Hippocampal formation (tissue), 2 donors: ENCODE measurements at regions not wholly inside any gene's neighbourhood (a gene's known extent, or its start where the extent isn't known, plus 50 kb on each side); places are given as distances from the start of the nearest gene placed in this dataset.
"Not testable (repeated sequence)": the region's sequence is repeated elsewhere in the genome, so short reads cannot be mapped to it uniquely, and the experiment has no call there.

Source experiments
- DNase-seq, 2 donors: peaks; one replicate each; lab custom pipeline; 2025; lab: John Stamatoyannopoulos, UW

DNA sequence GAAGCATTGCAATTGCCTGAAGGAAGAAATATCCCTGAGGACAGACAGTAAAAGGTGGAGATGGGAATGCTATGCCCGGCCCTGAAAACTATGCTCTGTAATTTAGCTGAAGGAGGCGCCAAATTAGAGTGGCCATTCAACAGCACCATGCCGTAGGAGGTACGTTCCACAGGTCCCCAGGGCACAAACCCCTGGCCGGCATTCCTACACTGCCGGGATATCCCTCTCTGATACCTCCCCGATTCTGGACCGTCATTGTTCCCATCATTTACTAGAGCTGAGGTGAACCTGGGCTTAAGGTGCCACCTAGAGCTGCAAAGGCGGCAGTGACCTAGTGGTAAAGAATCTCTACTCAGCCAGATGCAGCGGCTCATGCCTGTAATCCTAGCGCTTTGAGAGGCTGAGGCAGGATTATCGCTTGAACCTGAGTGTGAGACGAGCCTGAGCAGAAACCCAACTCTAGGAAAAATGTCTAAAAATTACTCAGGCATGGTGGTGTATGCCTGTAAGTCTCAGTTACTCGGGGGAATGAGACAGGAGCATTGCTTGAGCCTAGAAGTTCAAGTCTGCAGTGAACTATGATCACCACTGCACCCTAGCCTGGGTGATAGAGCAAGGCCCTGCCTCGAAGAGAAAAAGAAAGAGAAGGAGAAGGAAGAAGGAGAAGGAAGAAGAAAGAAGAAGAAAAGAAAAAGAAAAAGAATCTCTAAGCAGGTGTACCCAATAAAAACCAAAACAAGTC lies 53.0 kb upstream of the TNKS2 start:
- no peak for DNase-seq

DNA sequence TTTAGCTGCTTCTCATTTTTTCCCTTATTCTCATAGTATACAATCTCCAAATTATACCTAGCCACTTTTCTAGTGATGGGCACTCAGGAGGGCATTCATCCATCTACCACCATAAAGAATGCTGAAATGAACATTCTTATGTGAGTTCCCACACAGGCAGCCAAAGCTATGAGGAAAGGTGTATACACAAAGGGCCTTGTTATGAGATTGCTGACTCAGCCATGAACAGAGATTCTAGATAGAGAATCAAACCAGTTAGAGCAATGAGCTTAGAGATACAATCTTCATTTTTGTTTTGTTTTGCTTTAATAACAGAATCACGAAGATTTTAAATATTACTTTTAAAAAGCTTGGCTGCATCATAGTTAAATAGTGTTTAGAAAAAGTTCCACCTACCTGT lies 54.8 kb upstream of the TNKS2 start:
- no peak for DNase-seq

DNA sequence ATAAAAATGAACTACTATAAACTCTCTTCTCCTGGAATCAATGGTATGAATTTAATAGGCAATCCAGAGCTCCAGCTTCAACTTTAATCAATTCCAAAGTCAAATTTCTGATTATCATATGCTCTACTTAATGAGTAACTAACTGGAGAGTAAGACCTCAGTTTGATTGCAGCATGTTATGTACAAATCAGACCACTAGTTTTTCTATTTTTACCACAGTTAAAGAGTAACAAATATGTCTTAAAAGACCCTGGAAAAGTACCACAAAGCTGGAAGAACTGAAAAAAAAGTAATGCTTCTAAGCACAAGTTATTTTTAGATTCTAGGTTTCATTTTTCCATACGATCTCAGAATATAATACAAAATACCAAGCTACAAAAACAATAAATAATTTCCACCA lies 56.0 kb upstream of the TNKS2 start:
- no peak for DNase-seq

DNA sequence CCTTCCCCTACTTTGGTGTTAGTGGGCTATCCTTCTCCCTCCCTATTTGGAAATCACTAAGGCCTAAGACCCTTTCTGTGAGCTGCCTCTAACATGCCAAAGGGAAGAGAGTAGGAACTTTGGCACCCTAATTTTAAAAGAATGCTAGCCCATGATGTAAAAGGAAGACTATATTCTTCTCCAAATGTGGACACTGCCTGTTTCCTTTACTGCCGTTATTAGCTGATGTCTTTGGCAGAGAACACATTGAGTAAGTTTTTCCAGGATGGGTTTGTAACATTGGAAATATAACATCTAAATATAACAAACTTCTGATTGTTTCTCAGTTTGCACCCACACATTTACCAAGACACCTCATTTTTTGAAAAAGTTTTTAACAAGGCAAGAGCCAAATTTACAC lies 56.9 kb upstream of the TNKS2 start:
- no peak for DNase-seq

DNA sequence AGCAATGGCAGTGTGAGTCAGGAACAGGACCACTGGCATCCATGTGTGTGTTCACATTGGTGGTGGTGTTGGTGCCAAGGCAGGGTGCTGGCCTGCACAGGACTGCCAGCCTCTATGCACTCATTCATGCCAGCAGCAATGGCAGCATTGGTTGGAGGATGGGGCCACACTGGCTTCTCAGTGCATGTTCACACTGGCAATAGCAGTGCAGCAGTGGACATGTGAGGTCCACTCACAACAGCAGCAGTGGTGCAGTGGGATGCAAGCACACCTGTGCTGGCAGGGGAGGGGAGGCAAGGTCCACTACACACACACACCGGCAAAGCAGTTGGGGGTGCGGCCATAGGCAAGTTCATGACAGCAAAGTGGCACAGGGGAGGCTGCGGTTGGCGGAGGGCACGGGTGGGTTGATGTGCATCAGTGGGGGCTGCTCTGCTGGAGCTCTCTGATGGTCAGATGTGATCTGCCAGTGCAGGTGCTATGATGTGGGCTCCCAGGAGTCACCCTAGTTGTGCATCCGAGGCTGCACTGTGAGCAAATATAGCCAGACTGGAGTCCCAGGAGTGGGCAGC lies 57.8 kb upstream of the TNKS2 start:
- no peak for DNase-seq

DNA sequence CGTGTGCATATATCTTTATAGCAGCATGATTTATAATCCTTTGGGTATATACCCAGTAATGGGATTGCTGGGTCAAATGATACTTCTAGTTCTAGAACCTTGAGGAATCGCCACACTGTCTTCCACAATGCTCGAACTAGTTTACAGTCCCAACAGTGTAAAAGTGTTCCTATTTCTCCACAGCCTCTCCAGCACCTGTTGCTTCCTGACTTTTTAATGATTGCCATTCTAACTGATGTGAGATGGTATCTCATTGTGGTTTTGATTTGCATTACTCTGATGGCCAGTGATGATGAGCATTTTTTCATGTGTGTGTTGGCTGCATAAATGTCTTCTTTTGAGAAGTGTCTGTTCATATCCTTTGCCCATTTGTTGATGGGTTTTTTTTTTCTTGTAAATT lies 66.0 kb upstream of the TNKS2 start:
- DNase-seq, result not testable (repeated sequence)

DNA sequence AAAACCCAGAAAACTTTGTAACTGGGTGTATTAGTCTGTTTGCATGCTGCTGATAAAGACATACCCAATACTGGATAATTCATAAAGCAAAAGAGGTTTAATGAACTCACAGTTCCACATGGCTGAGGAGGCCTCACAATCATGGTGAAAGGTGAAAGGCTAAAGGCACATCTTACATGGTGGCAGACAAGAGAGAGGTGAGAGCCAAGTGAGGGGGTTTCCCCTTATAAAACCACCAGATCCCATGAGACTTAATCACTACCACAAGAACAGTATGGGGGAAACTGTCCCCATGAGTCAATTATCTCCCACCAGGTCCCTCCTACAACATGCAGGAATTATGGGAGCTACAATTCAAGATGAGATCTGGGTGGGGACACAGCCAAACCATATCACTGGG lies 68.9 kb upstream of the TNKS2 start:
- DNase-seq, result not testable (repeated sequence)

DNA sequence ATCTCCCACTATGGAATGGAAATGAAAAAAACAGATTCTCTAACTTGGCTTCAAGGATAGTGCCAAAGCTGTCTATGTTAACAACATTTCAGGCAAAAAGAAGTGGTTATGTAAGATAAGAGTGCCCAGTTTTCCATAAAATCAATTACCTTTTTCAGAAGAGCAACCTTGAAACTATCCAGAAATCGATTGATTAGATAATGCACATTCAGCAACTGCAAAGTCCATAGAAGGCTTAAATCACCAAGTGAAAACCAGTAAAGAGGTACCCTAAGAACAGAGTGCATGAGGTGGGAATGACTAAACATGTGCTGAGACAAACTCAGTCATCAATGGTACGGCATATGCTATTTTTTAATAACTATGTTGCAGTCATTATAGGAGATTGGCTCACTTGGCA lies 71.9 kb upstream of the TNKS2 start:
- DNase-seq, result no peak

DNA sequence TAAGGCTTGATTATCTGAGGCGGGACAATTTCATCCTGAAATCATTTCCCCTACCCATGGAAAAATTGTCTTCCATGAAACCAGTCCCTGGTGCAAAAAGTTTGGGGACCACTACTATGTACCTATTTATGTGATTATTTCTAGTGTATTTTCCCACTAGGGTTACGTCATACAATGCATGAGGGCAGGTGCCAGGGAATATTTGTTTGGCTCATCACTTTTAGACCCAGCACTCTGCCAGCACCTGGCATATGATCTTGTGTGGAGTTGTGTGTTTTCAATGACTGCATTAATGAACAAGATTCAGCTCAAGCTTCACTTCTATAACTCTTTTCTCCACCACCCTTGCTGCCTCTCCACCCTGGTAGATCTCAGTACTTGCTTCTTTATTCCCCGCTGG lies 73.3 kb upstream of the TNKS2 start:
- DNase-seq, result no peak

DNA sequence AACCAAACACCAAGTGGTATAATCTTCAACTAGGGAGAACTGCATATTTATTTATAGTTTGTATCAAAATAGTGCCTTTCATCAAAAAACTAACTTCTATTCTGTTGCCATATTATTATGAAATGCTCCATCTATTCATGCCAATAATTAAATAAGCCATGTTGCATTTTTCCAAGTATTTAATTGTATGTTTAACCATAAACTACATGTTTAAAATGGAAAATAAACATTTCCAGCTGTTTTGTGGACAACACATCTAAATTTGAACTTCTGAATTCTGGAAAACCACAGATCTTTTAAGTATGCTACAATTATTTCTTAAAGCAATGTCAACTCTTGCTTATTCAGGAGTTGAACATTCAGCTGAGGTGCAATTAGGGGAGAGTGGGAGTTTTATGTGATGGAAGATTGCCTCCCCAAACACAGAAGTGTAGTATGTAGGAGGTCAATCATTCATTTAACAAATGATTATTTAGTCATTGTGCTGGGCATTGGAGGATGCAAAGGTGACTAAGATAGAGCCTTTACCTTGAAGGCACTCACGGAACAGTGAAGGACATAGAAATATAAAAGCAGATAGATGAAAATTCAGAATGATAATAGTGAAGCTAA lies 80.7 kb upstream of the PPP1R3C start:
- DNase-seq, result no peak

DNA sequence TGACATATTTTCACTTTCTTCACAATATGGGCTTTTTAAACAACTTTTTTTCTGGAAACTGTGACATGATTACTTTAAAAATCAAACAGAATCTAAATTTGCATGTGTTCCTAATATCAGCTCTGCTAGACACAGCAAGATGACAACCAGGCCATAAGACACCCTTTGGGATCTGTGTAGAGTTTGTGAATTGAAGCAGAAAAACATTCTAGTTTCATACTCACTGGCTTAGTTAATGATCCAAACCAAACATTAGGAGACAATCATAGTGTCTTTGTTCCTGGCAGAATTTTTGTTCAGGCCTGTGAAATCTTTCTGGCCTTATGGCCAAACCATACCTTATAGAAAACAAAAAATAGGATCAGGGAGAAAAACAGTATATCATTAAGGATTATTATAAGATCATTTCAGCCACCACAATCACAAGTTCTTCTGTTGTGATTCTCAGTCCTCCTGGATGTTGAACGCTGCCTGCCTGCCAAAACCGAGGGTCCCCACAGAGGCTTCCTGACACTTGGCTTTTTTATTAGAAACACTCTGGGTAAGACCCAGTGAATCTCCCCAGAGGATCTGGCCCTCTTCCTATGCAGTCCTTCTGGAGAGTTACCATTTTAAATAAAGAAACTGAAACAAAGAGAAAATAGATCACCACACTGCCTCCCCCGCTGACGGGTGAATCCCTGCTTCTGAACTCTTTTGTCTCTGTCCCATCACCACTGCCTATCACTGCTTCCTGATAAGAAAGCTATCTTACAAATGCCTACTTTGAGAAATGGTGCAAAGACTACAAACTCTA lies 79.2 kb upstream of the PPP1R3C start:
- DNase-seq, result no peak

DNA sequence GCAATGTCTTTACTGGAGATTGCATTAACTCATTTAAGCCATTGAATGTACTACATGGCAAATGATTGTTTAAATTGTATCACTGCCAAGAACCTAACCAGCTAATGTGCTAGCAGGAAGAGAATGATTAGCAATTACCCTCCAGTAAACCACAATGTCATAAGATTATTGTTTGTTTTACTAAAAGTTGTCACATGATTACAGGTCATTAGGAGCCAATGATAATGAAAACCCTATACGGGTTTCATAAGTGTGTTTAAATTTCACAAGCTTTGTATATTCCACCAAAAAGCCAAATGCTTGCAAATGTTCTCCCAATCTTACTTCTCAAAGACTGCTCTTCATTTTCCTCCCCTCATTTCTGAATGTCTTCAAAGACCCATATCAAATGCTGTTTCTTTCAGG lies 76.5 kb upstream of the PPP1R3C start:
- no peak for DNase-seq

DNA sequence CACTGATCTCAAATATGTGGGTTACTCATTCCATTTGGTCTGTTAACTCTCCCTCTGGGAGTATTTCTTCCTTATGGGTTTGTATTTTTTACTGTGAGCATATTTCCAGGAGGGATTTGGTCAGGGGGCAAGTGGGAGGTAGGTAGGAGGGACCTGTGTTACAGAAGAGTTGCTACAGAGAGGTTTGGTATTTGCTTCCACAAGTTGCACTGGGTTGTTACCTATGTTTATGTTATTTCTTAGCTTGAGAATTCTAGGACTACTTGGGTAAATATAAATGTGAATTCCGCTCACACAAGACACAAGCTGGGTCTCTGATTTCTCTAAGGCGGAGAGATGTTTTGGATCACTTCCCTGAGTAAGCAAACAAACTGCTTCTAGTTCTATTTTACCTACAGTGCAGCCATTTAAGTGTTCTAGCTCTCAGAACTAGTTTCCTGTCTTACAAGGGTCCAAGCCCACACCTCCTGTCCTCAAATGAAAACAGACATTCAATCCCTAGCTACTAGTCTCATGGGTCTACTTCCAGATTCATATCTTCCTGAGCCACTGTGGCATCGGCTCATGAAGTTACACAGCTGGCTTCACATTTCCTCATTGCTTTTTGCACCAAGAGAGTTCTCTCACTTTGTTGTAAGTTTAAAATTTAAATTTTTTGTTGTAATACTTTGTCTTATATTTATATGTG lies 75.4 kb upstream of the PPP1R3C start:
- DNase-seq, result no peak

DNA sequence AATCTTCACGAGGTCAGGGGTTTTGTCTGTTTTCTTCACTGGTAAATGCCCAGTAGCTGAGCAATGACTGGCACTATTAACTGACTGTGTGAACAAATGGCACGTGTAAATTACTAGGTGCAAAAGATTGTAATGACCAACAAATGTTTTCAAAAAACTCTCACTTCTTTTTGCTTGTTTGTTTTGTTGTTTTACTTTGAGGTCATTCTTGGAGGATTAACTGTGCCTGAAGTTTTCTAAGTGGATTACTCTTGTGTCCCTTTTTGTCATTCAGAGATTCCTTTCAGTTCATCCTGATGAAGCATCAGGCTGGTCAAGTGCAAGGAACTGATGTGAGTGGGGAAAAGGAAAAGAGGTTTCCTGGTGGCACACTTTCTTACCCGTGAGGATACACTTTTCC lies 74.4 kb upstream of the PPP1R3C start:
- no peak for DNase-seq

DNA sequence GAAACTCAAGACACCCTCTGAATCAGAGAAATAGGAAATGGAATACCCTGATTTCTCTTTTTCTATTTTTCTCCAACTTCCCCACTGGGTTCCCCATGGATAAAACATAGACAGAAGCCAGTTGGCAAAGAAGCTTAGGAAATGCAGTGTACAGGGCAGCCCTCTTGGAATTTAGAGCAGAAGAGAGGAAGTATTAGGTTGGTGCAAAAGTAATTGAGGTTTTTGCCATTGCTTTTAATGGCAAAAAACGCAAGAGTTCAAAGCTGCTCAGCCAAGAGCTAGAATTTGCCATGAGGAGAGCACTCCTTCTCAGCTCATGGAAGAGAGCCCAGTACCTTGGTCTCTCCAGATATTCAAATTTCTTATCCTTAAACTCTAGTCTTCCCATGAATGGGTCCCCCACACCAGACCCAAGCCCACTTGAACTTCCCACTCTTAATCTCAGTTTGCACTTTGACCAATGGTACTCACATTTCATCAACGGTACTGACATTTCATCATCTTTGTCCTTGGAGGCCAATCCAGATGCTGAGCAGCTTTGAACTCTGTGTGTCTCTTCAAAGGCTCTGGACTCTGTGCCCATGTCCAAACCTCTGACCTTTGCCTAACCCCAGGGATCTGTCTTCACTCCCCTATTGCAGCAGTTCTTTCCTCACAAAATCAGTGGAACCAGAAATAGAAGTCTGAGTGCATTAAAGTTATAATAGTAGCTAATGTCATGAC lies 73.2 kb upstream of the PPP1R3C start:
- DNase-seq, result no peak

DNA sequence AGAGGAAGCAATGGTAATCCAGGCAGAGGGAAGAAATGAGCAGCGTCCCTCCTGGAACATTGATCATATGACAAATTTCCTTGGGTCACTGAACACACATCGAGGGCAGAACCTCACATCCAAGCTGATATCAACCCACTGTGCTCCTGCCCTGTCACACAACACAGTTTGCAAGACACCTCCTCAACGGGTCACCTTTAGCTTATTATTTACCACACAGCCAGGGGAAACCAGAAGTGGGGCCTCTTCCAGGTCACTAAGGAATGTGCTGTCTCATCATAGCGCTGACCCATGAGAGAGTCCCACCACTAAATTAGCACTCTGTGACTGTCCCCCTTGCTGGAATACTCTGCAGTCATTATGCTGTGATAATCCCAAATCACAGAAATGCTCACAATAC lies 69.7 kb upstream of the PPP1R3C start:
- no peak for DNase-seq

DNA sequence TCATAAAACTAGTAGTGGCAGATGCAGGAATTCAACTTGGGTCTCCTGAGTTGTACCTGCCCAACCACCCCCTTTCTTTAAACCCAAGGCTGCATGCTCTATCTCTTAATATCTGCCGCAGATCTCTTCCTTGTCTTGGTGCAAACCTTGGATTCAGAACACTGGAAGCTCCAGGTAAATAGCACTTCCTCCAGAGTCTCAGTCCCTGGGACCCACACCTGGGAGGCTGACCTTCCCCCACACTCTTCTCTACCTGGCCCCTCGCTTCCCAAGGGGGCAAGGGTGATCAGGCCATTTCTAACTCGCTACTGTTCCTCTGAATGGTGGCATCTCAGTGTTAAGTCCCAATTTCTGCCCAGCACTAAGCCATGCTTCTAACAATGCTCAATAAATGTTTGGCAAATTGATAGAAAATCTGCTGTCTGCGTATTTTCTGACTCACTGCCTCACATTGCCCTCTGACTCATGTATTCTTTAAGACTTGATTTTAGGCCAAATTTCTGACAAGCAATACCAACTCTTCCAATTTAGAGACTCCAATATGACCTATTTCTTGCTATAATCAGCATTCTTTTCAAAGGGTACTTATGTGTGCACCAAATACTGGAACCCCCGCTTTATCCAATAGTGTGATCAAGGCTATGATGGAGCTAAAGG lies 68.0 kb upstream of the PPP1R3C start:
- no peak for DNase-seq

DNA sequence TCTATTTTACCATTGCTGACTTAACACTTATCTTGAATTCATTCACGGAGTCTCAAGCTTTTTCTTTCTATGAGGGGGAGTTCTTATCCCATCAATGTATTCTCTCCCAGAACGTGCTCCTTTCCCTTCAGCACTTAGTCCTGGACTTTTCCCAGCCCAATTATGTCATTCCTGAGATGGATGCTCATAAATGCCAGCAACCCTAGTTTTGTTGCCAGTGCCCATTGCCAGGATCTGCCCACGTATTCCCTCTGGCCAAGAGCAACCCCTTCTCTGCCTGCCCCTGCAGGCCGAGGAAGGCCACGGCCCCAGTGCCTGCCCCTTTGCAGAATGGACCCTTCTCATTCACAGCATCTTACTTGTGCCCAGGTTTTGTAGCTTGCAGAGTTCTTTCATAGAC lies 67.4 kb upstream of the PPP1R3C start:
- no peak for DNase-seq

DNA sequence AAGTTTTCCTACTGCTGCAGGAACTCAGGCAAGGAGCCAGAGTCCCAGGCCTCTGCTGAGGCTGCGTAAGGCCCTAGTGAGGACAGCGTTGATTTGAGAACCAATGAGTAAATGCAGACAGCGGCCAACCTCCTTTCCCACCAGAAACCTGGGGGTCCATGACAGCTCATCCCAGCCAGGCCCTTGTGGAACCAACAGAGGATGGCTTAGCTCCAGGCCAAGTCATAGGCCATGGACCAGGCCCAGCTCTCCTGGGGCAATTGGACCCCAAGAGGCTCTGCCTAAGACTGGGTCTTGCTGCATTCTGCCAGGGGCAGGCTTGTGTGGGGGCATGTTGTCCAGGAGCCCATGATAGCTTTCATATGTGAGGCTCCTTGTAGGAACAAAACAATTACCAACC lies 65.4 kb upstream of the PPP1R3C start:
- no peak for DNase-seq

DNA sequence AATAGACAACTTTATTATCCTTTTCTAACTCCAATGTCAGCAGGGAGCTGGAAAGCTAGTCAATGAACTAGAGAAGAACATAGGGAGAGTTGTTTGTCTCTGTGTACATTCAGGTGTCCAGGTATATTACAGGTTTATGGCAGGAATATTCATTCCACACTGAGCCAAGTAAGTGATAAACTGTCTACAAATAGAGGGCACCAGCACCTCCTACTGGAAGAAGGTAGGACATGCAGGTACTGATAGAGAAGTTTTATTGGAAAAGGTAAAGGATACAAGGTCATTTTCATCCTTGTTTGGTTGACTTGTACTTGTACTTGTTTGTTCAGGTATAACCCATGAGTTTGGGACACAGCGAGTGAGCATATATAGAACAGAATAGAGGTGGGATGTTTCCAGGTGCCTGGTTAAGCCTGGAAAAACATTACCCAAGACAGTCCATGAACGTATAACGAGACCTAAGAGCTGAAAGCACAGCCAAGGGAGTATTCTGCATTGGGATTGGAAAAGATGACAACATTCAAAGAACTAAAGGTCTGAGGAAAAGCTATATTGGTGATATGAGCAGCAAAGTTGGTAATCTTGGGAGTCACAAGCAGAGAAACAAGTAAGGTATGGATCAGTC lies 61.4 kb upstream of the PPP1R3C start:
- DNase-seq, result no peak

DNA sequence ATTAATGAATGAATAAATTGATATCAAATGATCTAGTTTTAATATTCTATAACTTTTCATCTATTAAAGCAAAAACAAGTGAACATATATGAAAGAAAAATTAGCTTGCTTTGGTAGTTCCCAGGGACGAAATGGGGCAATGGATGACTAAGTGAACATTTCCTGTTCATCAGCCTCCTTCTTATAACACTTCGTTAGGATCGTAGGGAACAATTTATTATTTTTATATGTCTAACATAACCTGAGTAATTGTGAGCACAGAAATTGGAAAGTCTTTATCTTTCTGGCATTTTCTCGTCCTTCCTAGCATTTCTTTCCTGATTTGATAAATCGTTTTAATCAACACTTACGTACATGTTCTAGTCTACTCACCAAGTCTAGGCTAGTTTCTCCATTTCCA lies 59.1 kb upstream of the PPP1R3C start:
- no peak for DNase-seq
